GM10266 (cell line): ENCODE measurements at regions not wholly inside any gene's neighbourhood (a gene's known extent, or its start where the extent isn't known, plus 50 kb on each side); places are given as distances from the start of the nearest gene placed in this dataset.

Experiments used
- DNase-seq: peaks from one replicate; pipeline ENCODE4 v3.0.0; 2012; ENCODE audit errors: extremely low spot score
- CTCF ChIP-seq: IDR thresholded peaks from 2 replicates; pipeline ENCODE4 v1.5.1; 2012; ENCODE audit warnings: mild to moderate bottlenecking, low read depth; ENCODE audit not compliant: control insufficient read depth, insufficient read depth; ENCODE audit errors: missing control alignments

- TF ChIP-seq CTCF, result no peak
- no peak for DNase-seq
These were observed 805.7 kb upstream of the GHITM start for GRCh38 chr10:83333566-83333965.

DNA sequence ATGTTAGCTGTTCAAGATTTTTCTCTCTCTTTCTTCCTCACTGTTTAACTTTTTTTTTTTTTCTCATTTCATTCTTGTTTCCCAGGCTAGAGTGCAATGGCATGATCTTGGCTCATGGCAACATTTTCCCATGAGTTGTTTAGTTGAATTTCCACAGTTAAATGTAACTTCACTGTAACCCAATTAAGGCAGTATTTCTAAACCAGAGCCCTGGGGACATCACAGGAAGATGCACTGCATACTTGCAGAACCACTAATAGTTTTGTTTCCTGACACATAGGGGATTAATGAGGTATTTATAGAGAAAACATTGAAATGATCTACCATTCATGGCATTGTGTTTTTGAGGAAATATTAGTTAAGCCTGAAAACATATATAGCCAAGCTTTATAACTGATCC is 795.6 kb upstream of the GHITM start:
- DNase-seq, result no peak
- no peak for TF ChIP-seq CTCF

DNA sequence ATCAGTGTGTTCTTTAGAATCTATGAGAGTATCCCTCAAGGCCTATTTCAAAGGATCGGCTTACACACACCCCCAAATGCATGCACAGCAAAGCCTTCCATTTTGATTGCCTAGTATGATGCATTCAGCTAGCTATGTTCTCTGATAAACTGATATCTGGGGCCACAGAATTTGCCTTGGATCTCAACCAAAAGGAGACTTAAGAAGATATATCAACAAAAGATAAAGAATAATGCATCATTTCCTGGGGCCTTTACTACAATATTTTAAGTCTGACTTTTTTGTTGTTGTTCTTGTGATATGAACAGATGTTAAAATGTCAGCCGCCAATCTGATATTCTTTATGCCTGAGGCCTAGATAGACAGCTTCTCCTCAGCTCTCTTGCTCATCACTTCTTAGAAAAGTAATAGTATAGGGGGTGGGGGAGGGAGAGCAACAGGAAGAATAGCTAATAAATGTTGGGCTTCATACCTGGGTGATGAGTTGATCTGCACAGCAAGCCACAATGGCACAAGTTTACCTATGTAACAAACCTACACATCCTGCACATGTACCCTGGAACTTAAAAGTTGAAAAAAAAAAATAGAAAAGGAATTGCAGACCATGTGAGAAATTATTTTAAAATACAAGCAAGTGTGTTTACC is 792.9 kb upstream of the GHITM start:
- no peak for DNase-seq
- TF ChIP-seq CTCF, result no peak

- no peak for DNase-seq
- TF ChIP-seq CTCF, result no peak
These were observed 786.7 kb upstream of the GHITM start for GRCh38 chr10:83352588-83352987.

- no peak for TF ChIP-seq CTCF
- DNase-seq, result no peak
These were observed 784.9 kb upstream of the GHITM start for GRCh38 chr10:83354456-83354855.

- no peak for DNase-seq
- no peak for TF ChIP-seq CTCF
These were observed 782.3 kb upstream of the GHITM start for GRCh38 chr10:83357004-83357403.

- DNase-seq, result no peak
- TF ChIP-seq CTCF, result no peak
These were observed 781.7 kb upstream of the GHITM start for GRCh38 chr10:83357627-83358026.
